Motor neuron (in vitro differentiated cells): ENCODE measurements at regions not wholly inside any gene's neighbourhood (a gene's known extent, or its start where the extent isn't known, plus 50 kb on each side); places are given as distances from the start of the nearest gene placed in this dataset.

Experiments used
- ATAC-seq, 8 experiments: fragments of 200-7000 bp; cut with Tn5 transposase; replicated peaks in 6 of 8; 2 replicates each; pipeline ENCODE4 v1.8.0; 2021; ENCODE audit warnings: mild to moderate bottlenecking in 8 of 8, moderate library complexity in 8 of 8
- H3K27ac ChIP-seq, 2 donors: fragments of 250-450 bp; sonication (Bioruptor Pico); 2 replicates each; pipeline ENCODE4 v1.9.0; 2021; ENCODE audit warnings: antibody characterized with exemption in 2 of 2, mild to moderate bottlenecking in 2 of 2, moderate library complexity in 1 of 2
- H3K4me1 ChIP-seq, 2 donors: fragments of 250-450 bp; sonication (Bioruptor Pico); replicated peaks in 1 of 2; 2 replicates each; pipeline ENCODE4 v1.6.1; 2021; ENCODE audit warnings: antibody characterized with exemption in 2 of 2, mild to moderate bottlenecking in 2 of 2, moderate library complexity in 1 of 2
- H3K4me3 ChIP-seq, 5 donors: fragments of 250-450 bp; sonication (Bioruptor Pico); 2 replicates each; pipeline ENCODE4 v1.9.0; 2021; ENCODE audit warnings: antibody characterized with exemption in 5 of 5, mild to moderate bottlenecking in 5 of 5, moderate library complexity in 4 of 5
- WGBS, 10 experiments: fragments of 450-650 bp; shearing (Covaris generic); methylation state at CpG; one replicate each; pipeline ENCODE4 v1.0.0; 2022; 5-methylcytosine and 5-hydroxymethylcytosine counted together
- in situ Hi-C, 9 experiments: fragments of 400-800 bp; cut with MboI; loops; one replicate each; pipeline ENCODE4 v1.15.0; 2021; ENCODE audit warnings: low sequenced_read_pairs in 9 of 9, low pct_unique_long_range_greater_than_20kb in 2 of 9; ENCODE audit not compliant: unreplicated experiment in 9 of 9

- WGBS, 10 experiments: 65 to 100% (median 88%) methylated on average over 1 to 7 of the region's 7 CpGs; no CpG with 5 or more reads in 2 of the 10 experiments
- in situ Hi-C loops: loop anchor here in 8 of 9 experiments (25.0 kb wide), 3 partner anchors 315 to 1765 kb away; partner anchors contain the start of gene SOX9 (in 3 of the 8)
- Histone ChIP-seq H3K27ac (no peak overlapping the region), H3K4me3 (no peak overlapping the region), H3K4me1 (peaks cover 12 to 22% of the 10 kb centered on the region in 2 donors)
- ATAC-seq: peak in 1 of 8 experiments; percentile 14
Observed at GRCh38 chr17:70772761-70773160, 603.4 kb downstream of the KCNJ2 start.

GRCh38 chr17:70773258-70773657, 603.9 kb downstream of the KCNJ2 start:
- in situ Hi-C loops: loop anchor here in 8 of 9 experiments (25.0 kb wide), 3 partner anchors 314 to 1764 kb away; partner anchors contain the start of gene SOX9 (in 3 of the 8)
- ATAC-seq: no peak
- Histone ChIP-seq H3K4me1 (peaks cover 12 to 22% of the 10 kb centered on the region in 2 donors), H3K27ac (no peak overlapping the region), H3K4me3 (no peak overlapping the region)
- 71 to 100% (median 100%) methylated on average over 1 of the region's 1 CpG; no CpG with 5 or more reads in 3 of the 10 experiments for WGBS, 10 experiments

GRCh38 chr17:70774339-70775117, 605.2 kb downstream of the KCNJ2 start:
- Histone ChIP-seq H3K27ac (no peak overlapping the region), H3K4me3 (no peak overlapping the region), H3K4me1 (peaks cover 12 to 22% of the 10 kb centered on the region in 2 donors)
- ATAC-seq: peak in 1 of 8 experiments; percentile 56
- in situ Hi-C loops: loop anchor here in 8 of 9 experiments (25.0 kb wide), 3 partner anchors 313 to 1763 kb away; partner anchors contain the start of gene SOX9 (in 3 of the 8)

- no peak overlapping the region for H3K27ac ChIP-seq
- ATAC-seq: no peak
- 0 to 100% (median 88%) methylated on average over 1 to 2 of the region's 2 CpGs; no CpG with 5 or more reads in 2 of the 10 experiments for WGBS, 10 experiments
- H3K4me3 ChIP-seq: no peak overlapping the region
- H3K4me1 ChIP-seq: peaks cover 12 to 22% of the 10 kb centered on the region in 2 donors
- in situ Hi-C loops: no loop called here
Observed at GRCh38 chr17:70775679-70776078, 606.3 kb downstream of the KCNJ2 start.

- no peak for ATAC-seq
- Histone ChIP-seq H3K4me3 (no peak overlapping the region), H3K4me1 (peaks cover 11 to 18% of the 10 kb centered on the region in 2 donors), H3K27ac (no peak overlapping the region)
- WGBS, 10 experiments: 10 to 100% (median 66%) methylated on average over 1 to 3 of the region's 3 CpGs
- in situ Hi-C loops: no loop called here
Observed at GRCh38 chr17:70776441-70776840, 607.1 kb downstream of the KCNJ2 start.

- in situ Hi-C loops: no loop called here
- no peaks in the 10 kb centered on the region for H3K4me1 ChIP-seq
- no peak overlapping the region for H3K27ac ChIP-seq
- no peak overlapping the region for H3K4me3 ChIP-seq
- ATAC-seq: no peak
- 40 to 100% (median 85%) methylated on average over 1 to 2 of the region's 2 CpGs; no CpG with 5 or more reads in 4 of the 10 experiments for WGBS, 10 experiments
Observed at GRCh38 chr17:70780031-70780430, 610.7 kb downstream of the KCNJ2 start.

GRCh38 chr17:70786081-70786480, 616.7 kb downstream of the KCNJ2 start:
- Histone ChIP-seq H3K27ac (no peak overlapping the region), H3K4me1 (no peaks in the 10 kb centered on the region), H3K4me3 (no peak overlapping the region)
- no peak for ATAC-seq
- in situ Hi-C loops: no loop called here
- 0 to 100% (median 81%) methylated on average over 1 to 2 of the region's 2 CpGs; no CpG with 5 or more reads in 1 of the 10 experiments for WGBS, 10 experiments

GRCh38 chr17:70787721-70788300, 618.5 kb downstream of the KCNJ2 start:
- Histone ChIP-seq H3K27ac (no peak overlapping the region), H3K4me3 (no peak overlapping the region), H3K4me1 (no peaks in the 10 kb centered on the region)
- in situ Hi-C loops: no loop called here
- peak in 1 of 8 experiments; percentile 11 for ATAC-seq
- 14 to 100% (median 63%) methylated on average over 1 to 3 of the region's 3 CpGs; no CpG with 5 or more reads in 2 of the 10 experiments for WGBS, 10 experiments

GRCh38 chr17:70791748-70792443, 622.6 kb downstream of the KCNJ2 start:
- WGBS, 10 experiments: 18 to 100% (median 92%) methylated on average over 2 to 5 of the region's 5 CpGs; no CpG with 5 or more reads in 2 of the 10 experiments

GRCh38 chr17:70794738-70795137, 625.4 kb downstream of the KCNJ2 start:
- H3K4me3 ChIP-seq: no peak overlapping the region
- ATAC-seq: peak in 1 of 8 experiments; percentile 18
- H3K27ac ChIP-seq: no peak overlapping the region
- 17 to 100% (median 78%) methylated on average over 1 of the region's 1 CpG; no CpG with 5 or more reads in 4 of the 10 experiments for WGBS, 10 experiments
- H3K4me1 ChIP-seq: no peaks in the 10 kb centered on the region
- in situ Hi-C loops: no loop called here

More at GRCh38 chr17:70791748-70792443, 622.6 kb downstream of the KCNJ2 start:
- Histone ChIP-seq H3K4me3 (no peak overlapping the region), H3K27ac (no peak overlapping the region), H3K4me1 (no peaks in the 10 kb centered on the region)
- in situ Hi-C loops: no loop called here
- ATAC-seq: no peak

- ATAC-seq: no peak
- Histone ChIP-seq H3K4me1 (no peaks in the 10 kb centered on the region), H3K27ac (no peak overlapping the region), H3K4me3 (no peak overlapping the region)
- 29 to 100% (median 83%) methylated on average over 1 to 2 of the region's 2 CpGs; no CpG with 5 or more reads in 1 of the 10 experiments for WGBS, 10 experiments
- in situ Hi-C loops: no loop called here
Observed at GRCh38 chr17:70795620-70796019, 626.3 kb downstream of the KCNJ2 start.

- no peaks in the 10 kb centered on the region for H3K4me1 ChIP-seq
- no peak for ATAC-seq
- in situ Hi-C loops: no loop called here
Observed at GRCh38 chr17:70796757-70797156, 627.4 kb downstream of the KCNJ2 start.

GRCh38 chr17:70797166-70797565, 627.8 kb downstream of the KCNJ2 start:
- no peaks in the 10 kb centered on the region for H3K4me1 ChIP-seq
- WGBS, 10 experiments: 21 to 100% (median 63%) methylated on average over 1 to 5 of the region's 5 CpGs
- no peak for ATAC-seq
- H3K4me3 ChIP-seq: no peak overlapping the region
- in situ Hi-C loops: no loop called here
- H3K27ac ChIP-seq: no peak overlapping the region

More at GRCh38 chr17:70796757-70797156, 627.4 kb downstream of the KCNJ2 start:
- no peak overlapping the region for H3K4me3 ChIP-seq
- WGBS, 10 experiments: 0 to 100% (median 88%) methylated on average over 2 to 4 of the region's 4 CpGs; no CpG with 5 or more reads in 2 of the 10 experiments
- H3K27ac ChIP-seq: no peak overlapping the region
